ENCODE measurements at regions not wholly inside any gene's neighbourhood (a gene's known extent, or its start where the extent isn't known, plus 50 kb on each side); places are given as distances from the start of the nearest gene placed in this dataset.

DNA sequence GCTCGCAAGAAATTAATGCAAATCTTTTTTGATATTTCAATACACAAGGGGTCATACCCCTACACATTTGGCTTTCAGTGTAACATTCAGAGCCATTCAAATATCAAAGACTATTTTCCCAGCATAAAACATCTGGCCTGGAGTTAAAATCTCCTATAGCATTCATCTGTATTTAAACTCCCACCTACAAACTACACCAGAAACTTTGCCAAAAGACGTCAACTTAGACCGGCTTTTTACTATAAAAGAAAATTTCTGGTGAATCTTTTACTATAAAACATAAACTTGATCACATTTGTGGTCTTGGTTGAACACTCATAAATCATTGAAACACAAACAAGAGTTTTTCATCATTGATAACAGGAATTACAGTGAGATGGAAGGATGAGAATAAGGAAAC lies 473.3 kb upstream of the DCN start:
- TF ChIP-seq, protein P1, sequence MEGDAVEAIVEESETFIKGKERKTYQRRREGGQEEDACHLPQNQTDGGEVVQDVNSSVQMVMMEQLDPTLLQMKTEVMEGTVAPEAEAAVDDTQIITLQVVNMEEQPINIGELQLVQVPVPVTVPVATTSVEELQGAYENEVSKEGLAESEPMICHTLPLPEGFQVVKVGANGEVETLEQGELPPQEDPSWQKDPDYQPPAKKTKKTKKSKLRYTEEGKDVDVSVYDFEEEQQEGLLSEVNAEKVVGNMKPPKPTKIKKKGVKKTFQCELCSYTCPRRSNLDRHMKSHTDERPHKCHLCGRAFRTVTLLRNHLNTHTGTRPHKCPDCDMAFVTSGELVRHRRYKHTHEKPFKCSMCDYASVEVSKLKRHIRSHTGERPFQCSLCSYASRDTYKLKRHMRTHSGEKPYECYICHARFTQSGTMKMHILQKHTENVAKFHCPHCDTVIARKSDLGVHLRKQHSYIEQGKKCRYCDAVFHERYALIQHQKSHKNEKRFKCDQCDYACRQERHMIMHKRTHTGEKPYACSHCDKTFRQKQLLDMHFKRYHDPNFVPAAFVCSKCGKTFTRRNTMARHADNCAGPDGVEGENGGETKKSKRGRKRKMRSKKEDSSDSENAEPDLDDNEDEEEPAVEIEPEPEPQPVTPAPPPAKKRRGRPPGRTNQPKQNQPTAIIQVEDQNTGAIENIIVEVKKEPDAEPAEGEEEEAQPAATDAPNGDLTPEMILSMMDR (IDR thresholded peaks at IDR 0.05): no peak
- no peak for TF ChIP-seq POLR2A (IDR thresholded peaks at IDR 0.05)
- no peak for TF ChIP-seq POLR2AphosphoS5 (IDR thresholded peaks at IDR 0.05)
- TF ChIP-seq EP300 (IDR thresholded peaks at IDR 0.05): no peak

Data from sigmoid colon (tissue), 4 donors.